HG02943 (cell line): ENCODE measurements at regions not wholly inside any gene's neighbourhood (a gene's known extent, or its start where the extent isn't known, plus 50 kb on each side); places are given as distances from the start of the nearest gene placed in this dataset.
"Not testable (repeated sequence)": the region's sequence is repeated elsewhere in the genome, so short reads cannot be mapped to it uniquely, and the experiment has no call there.

Experiments used
- ATAC-seq: cut with Tn5 transposase; IDR thresholded peaks from one replicate; pipeline ENCODE4 v1.9.1; 2021; ENCODE audit warnings: mild to moderate bottlenecking, low read depth, moderate library complexity; ENCODE audit not compliant: unreplicated experiment

GRCh38 chr13:81393721-81394120 is 1052.8 kb upstream of the SPRY2 start:
- ATAC-seq = no peak

- no peak for ATAC-seq
These were observed 1052.2 kb upstream of the SPRY2 start for GRCh38 chr13:81393110-81393509.

- peak; percentile 71 for ATAC-seq
These were observed 1047.5 kb upstream of the SPRY2 start for GRCh38 chr13:81388400-81388799.

- ATAC-seq = no peak
These were observed 1042.5 kb upstream of the SPRY2 start for GRCh38 chr13:81383444-81383843.

GRCh38 chr13:81382246-81382645 is 1041.3 kb upstream of the SPRY2 start:
- no peak for ATAC-seq

- ATAC-seq = no peak
These were observed 1040.6 kb upstream of the SPRY2 start for GRCh38 chr13:81381560-81381959.

- ATAC-seq = no peak
These were observed 1038.3 kb upstream of the SPRY2 start for GRCh38 chr13:81379183-81379582.

- ATAC-seq = no peak
These were observed 1037.0 kb upstream of the SPRY2 start for GRCh38 chr13:81377921-81378320.

- ATAC-seq = no peak
These were observed 1034.8 kb upstream of the SPRY2 start for GRCh38 chr13:81375709-81376108.

- not testable (repeated sequence) for ATAC-seq
These were observed 1021.8 kb upstream of the SPRY2 start for GRCh38 chr13:81362711-81363110.

GRCh38 chr13:81350056-81350455 is 1009.1 kb upstream of the SPRY2 start:
- no peak for ATAC-seq

- ATAC-seq = not testable (repeated sequence)
These were observed 999.5 kb upstream of the SPRY2 start for GRCh38 chr13:81340118-81341069.

GRCh38 chr13:81339666-81340065 is 998.7 kb upstream of the SPRY2 start:
- not testable (repeated sequence) for ATAC-seq

GRCh38 chr13:81334481-81334880 is 993.6 kb upstream of the SPRY2 start:
- ATAC-seq = no peak

- no peak for ATAC-seq
These were observed 986.0 kb upstream of the SPRY2 start for GRCh38 chr13:81326913-81327312.

GRCh38 chr13:81320516-81320915 is 979.6 kb upstream of the SPRY2 start:
- no peak for ATAC-seq

- no peak for ATAC-seq
These were observed 978.4 kb upstream of the SPRY2 start for GRCh38 chr13:81319351-81319750.

- no peak for ATAC-seq
These were observed 977.5 kb upstream of the SPRY2 start for GRCh38 chr13:81318231-81319019.

GRCh38 chr13:81314461-81314860 is 973.5 kb upstream of the SPRY2 start:
- ATAC-seq = no peak

- no peak for ATAC-seq
These were observed 965.0 kb upstream of the SPRY2 start for GRCh38 chr13:81305928-81306327.

- ATAC-seq = no peak
These were observed 963.3 kb upstream of the SPRY2 start for GRCh38 chr13:81304121-81304659.
